Epithelial cell of proximal tubule (primary cell): ENCODE measurements at regions not wholly inside any gene's neighbourhood (a gene's known extent, or its start where the extent isn't known, plus 50 kb on each side); places are given as distances from the start of the nearest gene placed in this dataset.
A peak's percentile ranks its signal among the peaks of the same experiment; 100 is the strongest.

Source experiments
- DNase-seq: peaks from one replicate; pipeline ENCODE4 v3.0.0-alpha.2; 2011; ENCODE audit warnings: low read depth
- H3K4me3 ChIP-seq: 2 replicates; pipeline ENCODE4 v1.5.1; 2011; ENCODE audit warnings: low read depth, mild to moderate bottlenecking, low read length
- TF ChIP-seq, protein P1 (sequence below): conservative IDR thresholded peaks from 2 replicates; pipeline ENCODE4 v1.5.1; 2012; ENCODE audit warnings: low read depth, mild to moderate bottlenecking, low read length

DNA sequence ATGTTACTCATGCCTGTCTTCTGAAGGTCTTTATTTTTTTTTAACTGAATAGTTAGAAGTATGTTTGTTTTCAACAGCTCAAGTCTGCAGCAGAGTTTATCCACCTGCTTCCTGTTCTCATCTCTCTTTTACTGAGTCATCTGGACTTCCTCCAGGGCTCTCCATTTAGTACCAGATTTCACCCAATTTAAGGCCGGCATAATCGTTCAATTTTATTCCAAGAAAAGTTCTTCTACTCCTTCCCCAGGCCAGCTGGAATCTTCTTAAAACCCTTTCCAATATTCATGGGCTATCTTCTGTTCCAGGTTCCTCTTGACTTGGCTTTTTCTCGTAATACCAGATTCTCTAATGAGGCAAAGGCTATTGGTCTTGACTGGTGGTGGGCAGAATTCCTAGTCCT, 79.0 kb upstream of the LAMA2 start:
- H3K4me3 ChIP-seq, result no peak overlapping the region
- no peak for DNase-seq
- TF ChIP-seq, protein P1, sequence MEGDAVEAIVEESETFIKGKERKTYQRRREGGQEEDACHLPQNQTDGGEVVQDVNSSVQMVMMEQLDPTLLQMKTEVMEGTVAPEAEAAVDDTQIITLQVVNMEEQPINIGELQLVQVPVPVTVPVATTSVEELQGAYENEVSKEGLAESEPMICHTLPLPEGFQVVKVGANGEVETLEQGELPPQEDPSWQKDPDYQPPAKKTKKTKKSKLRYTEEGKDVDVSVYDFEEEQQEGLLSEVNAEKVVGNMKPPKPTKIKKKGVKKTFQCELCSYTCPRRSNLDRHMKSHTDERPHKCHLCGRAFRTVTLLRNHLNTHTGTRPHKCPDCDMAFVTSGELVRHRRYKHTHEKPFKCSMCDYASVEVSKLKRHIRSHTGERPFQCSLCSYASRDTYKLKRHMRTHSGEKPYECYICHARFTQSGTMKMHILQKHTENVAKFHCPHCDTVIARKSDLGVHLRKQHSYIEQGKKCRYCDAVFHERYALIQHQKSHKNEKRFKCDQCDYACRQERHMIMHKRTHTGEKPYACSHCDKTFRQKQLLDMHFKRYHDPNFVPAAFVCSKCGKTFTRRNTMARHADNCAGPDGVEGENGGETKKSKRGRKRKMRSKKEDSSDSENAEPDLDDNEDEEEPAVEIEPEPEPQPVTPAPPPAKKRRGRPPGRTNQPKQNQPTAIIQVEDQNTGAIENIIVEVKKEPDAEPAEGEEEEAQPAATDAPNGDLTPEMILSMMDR, result no peak

DNA sequence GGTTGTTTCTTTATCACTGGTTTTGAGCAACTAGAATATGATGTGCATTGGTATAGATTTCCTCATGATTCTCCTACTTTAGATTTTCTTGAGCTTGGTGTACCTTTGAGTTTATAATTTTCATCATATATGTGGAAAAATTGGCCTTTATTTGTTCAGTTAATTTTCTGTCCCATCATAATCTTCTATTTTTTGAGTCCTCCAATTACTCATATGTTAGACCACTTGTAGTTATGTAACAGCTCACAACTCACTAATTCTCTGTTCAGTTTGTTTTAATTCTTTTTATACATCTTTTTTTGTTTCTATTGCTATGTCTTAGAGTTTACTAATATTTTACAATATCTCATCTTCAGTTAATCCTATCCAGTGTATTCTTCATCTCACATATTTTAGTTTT, 81.3 kb upstream of the LAMA2 start:
- TF ChIP-seq, protein P1, result no peak

DNA sequence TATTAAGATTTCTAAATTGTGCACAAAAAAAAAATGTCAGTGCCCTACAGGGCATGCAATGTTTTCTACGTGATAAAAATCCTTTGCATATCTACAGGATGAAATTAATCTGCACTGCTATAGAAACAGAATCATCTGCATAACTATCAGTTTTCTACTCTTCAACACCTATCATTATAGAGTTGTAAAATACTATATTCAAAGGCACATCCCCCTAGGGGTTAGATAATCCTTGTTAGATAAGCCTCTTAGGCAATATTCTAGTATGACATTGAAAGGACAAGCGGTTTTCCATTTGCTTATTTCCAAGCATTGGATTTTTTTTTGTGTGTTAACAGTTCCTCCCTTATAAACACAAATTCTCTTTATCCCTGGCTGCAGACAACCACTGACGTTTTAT, 98.7 kb upstream of the LAMA2 start:
- H3K4me3 ChIP-seq, result no peak overlapping the region
- DNase-seq, result no peak
- TF ChIP-seq, protein P1, result no peak

More for the DNA sequence above, 81.3 kb upstream of the LAMA2 start:
- no peak overlapping the region for H3K4me3 ChIP-seq
- DNase-seq, result no peak

DNA sequence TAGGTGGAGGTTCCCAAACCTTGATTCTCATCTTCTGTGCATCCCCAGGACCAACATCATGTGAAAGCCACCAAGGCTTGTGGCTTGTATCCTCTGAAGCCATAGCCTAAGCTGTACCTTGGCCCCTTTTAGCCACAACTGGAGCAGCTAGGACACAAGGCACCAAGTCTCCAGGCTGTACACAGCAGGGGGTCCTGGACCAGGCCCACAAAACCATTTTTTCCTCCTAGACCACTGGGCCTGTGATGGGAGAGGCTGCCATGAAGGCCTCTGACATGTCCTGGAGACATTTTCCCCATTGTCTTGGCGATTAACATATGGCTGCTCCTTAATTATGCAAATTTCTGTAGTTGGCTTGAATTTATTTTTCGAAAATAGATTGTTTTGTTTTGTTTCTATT, 114.8 kb upstream of the LAMA2 start:
- H3K4me3 ChIP-seq, result no peak overlapping the region
- DNase-seq, result no peak
- TF ChIP-seq, protein P1, result no peak

DNA sequence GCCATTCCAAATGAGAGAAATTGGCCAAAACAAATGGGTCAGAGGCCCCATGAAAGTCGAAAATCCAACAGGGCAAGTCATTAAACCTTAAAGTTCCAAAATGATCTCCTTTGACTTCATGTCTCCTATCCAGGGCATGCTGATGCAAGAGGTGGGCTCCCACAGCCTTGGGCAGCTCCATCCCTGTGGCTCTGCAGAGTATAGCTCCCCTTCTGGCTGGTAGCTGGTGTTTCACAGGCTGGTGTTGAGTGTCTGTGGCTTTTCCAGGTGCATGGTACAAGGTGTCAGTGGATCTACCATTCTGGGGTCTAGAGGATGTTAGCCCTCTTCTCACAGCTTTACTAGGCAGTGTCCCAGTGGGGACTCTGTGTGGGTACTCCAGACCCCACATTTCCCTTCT, 115.2 kb upstream of the LAMA2 start:
- DNase-seq, result no peak
- no peak overlapping the region for H3K4me3 ChIP-seq
- TF ChIP-seq, protein P1, result no peak

DNA sequence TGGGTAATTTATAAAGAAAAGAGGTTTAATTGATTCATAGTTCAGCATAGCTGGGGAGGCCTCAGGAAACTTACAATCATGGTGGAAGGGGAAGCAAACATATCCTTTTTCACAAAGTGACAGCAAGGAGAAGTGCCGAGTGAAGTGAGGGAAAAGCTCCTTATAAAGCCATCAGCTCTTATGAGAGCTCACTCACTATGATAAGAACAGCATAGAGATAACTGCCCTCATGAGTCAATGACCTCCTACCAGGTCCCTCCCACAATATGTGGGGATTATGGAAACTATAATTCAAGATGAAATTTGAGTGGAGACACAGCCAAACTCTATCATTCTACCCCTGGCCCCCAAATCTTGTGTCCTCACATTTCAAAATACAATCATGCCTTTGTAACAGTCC, 115.8 kb upstream of the LAMA2 start:
- TF ChIP-seq, protein P1, result no peak
- H3K4me3 ChIP-seq, result no peak overlapping the region
- no peak for DNase-seq

DNA sequence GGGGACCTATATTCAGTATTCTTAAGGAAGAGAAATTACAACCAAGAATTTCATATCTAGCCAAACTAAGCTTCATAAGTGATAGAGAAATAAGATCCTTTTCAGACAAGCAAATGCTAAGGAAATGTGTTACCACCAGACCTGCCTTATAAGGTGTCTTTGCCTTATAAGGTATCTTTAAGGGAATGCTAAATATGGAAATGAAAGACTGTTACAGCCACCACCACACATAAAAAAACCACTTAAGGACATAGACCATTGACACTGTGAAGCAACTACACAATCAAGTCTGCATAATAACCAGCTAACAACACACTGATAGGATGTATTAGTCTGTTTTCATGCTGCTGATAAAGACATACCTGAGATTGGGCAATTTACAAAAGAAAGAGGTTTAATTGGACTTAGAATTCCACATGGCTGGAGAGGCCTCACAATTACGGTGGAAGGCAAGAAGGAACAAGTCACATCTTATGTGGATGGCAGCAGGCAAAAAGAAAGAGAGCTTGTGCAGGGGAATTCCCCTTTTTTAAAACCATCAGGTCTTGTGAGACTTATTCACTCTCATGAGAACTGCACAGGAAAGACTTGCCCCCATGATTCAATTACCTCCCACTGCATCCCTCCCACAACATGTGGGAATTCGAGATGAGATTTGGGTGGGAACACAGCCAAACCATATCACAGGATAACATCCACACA, 119.2 kb upstream of the LAMA2 start:
- no peak overlapping the region for H3K4me3 ChIP-seq
- DNase-seq, result peak; percentile 4
- TF ChIP-seq, protein P1, result no peak
